Endothelial cell (in vitro differentiated cells): ENCODE measurements at regions not wholly inside any gene's neighbourhood (a gene's known extent, or its start where the extent isn't known, plus 50 kb on each side); places are given as distances from the start of the nearest gene placed in this dataset.

Source experiments
- DNase-seq: peaks from one replicate; pipeline ENCODE4 v3.0.0; 2021; ENCODE audit warnings: low spot score
- H3K27ac Mint-ChIP-seq: one replicate; pipeline ENCODE4 v1.8.0; 2021; ENCODE audit warnings: mixed read lengths, inconsistent platforms; ENCODE audit not compliant: unreplicated experiment
- H3K27me3 Mint-ChIP-seq: one replicate; pipeline ENCODE4 v1.8.0; 2021; ENCODE audit warnings: mild to moderate bottlenecking, moderate library complexity, mixed read lengths, inconsistent platforms; ENCODE audit not compliant: unreplicated experiment
- H3K36me3 Mint-ChIP-seq: one replicate; pipeline ENCODE4 v1.8.0; 2021; ENCODE audit warnings: mild to moderate bottlenecking, low read depth, mixed read lengths, inconsistent platforms; ENCODE audit not compliant: unreplicated experiment
- H3K4me1 Mint-ChIP-seq: one replicate; pipeline ENCODE4 v1.8.0; 2021; ENCODE audit warnings: mild to moderate bottlenecking, mixed read lengths, inconsistent platforms; ENCODE audit not compliant: unreplicated experiment
- H3K4me3 Mint-ChIP-seq: one replicate; pipeline ENCODE4 v1.8.0; 2021; ENCODE audit warnings: mild to moderate bottlenecking, mixed read lengths, inconsistent platforms; ENCODE audit not compliant: unreplicated experiment
- H3K9me3 Mint-ChIP-seq: one replicate; pipeline ENCODE4 v1.8.0; 2021; ENCODE audit warnings: mixed read lengths, inconsistent platforms; ENCODE audit not compliant: unreplicated experiment
- TF ChIP-seq, protein P1 (sequence below): fragments of 200-600 bp; sonication (generic); IDR thresholded peaks from one replicate; pipeline ENCODE4 v1.5.0; 2021; ENCODE audit warnings: antibody characterized with exemption; ENCODE audit not compliant: unreplicated experiment

DNA sequence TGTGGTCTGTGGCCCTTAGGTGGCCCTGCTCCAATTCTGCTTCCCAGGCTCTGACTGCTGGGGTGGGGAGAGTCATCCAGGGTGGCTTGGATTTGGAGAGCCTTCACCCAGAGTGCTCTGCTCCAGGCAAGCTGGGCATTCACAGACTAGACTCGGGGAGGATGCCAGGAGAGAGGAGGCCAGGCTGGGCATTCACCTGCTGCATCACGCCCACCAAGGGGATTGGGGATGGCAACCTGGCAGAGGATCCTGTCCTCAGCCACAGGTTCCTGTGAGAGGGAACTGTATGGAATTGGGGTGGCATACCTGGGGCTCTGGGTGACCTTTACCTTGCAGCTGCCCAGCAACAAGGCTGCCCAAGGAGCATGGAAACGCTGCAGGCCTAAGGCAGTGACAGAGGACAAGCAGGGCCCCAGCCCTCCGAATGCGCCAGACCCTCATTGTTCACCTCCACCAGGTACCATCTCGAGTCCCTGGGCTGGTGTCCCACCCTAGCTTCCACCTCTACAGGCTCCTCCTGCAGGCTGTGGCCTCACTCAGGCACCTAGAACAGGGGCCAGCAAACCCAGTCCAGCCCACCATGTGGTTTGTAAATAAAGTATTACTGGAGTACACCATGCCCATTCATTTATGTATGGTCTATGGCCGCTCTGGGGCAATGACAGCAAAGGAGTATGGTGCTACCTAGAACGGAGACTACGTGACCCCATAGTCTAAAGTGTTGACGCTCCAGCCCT is 255.3 kb upstream of the RAB6C start:
- Mint-ChIP-seq H3K4me3 (no peak overlapping the region), H3K27me3 (peaks cover 16% of the 10 kb centered on the region), H3K27ac (no peak overlapping the region), H3K36me3 (no peaks in the 10 kb centered on the region), H3K4me1 (no peaks in the 10 kb centered on the region), H3K9me3 (no peaks in the 10 kb centered on the region)
- no peak for DNase-seq
- TF ChIP-seq, protein P1, sequence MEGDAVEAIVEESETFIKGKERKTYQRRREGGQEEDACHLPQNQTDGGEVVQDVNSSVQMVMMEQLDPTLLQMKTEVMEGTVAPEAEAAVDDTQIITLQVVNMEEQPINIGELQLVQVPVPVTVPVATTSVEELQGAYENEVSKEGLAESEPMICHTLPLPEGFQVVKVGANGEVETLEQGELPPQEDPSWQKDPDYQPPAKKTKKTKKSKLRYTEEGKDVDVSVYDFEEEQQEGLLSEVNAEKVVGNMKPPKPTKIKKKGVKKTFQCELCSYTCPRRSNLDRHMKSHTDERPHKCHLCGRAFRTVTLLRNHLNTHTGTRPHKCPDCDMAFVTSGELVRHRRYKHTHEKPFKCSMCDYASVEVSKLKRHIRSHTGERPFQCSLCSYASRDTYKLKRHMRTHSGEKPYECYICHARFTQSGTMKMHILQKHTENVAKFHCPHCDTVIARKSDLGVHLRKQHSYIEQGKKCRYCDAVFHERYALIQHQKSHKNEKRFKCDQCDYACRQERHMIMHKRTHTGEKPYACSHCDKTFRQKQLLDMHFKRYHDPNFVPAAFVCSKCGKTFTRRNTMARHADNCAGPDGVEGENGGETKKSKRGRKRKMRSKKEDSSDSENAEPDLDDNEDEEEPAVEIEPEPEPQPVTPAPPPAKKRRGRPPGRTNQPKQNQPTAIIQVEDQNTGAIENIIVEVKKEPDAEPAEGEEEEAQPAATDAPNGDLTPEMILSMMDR, result no peak

GRCh38 chr2:129726216-129726615 is 253.2 kb upstream of the RAB6C start:
- H3K4me3 Mint-ChIP-seq, result no peak overlapping the region
- TF ChIP-seq, protein P1, result no peak
- no peaks in the 10 kb centered on the region for H3K4me1 Mint-ChIP-seq
- no peaks in the 10 kb centered on the region for H3K9me3 Mint-ChIP-seq
- no peaks in the 10 kb centered on the region for H3K36me3 Mint-ChIP-seq
- no peak overlapping the region for H3K27ac Mint-ChIP-seq
- no peak for DNase-seq
- H3K27me3 Mint-ChIP-seq, result peaks cover 16% of the 10 kb centered on the region

- peaks cover 14% of the 10 kb centered on the region for H3K27me3 Mint-ChIP-seq
- TF ChIP-seq, protein P1, result no peak
- no peaks in the 10 kb centered on the region for H3K4me1 Mint-ChIP-seq
- H3K9me3 Mint-ChIP-seq, result no peaks in the 10 kb centered on the region
- H3K4me3 Mint-ChIP-seq, result no peak overlapping the region
- no peak overlapping the region for H3K27ac Mint-ChIP-seq
- H3K36me3 Mint-ChIP-seq, result no peaks in the 10 kb centered on the region
- no peak for DNase-seq
These were observed 252.2 kb upstream of the RAB6C start for GRCh38 chr2:129727286-129727685.

DNA sequence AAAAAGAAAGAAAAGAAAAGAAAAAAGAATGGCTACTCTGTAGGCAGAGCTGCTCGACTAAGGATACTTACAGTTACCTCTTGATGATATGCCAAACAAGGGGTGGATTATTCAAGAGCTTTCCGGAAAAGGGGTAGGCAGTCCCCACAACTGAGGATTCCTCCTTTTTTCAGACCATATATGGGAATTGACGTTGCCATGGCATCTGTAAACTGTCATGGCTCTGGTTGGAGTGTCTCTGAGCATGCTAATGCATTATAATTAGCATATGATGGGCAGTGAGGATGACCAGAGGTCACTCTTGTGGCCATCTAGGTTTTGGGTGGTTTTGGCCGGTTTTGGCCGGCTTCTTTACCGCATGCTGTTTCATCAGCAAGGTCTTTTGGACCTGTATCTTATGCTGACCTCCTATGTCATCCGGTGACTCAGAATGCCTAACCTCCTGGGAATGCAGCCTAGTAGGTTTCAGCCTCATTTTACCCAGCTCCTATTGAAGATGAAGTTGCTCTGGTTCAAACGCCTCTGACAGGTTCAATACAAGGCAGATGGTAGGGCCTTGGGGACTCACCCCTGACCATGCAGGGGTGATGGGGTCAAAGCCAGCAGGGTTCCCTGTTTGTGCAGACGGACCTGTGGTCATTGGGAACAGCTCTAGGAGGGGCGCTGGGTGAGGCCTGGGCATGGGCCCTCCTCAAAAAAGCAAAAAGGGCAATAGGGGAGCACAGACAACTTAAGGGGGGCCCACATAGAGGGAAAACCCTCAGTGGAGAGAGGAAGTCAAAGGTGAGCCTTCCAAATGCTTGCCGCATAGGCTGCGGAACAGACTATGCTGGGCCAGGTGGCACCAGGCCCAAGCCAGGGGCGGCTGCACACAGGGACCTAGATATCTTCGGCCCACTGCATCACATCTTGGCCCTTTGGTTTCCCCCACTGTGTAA is 251.2 kb upstream of the RAB6C start:
- DNase-seq, result no peak
- Mint-ChIP-seq H3K9me3 (no peaks in the 10 kb centered on the region), H3K27me3 (peaks cover 14% of the 10 kb centered on the region), H3K36me3 (no peaks in the 10 kb centered on the region), H3K27ac (no peak overlapping the region), H3K4me3 (no peak overlapping the region), H3K4me1 (no peaks in the 10 kb centered on the region)
- TF ChIP-seq, protein P1, result no peak

DNA sequence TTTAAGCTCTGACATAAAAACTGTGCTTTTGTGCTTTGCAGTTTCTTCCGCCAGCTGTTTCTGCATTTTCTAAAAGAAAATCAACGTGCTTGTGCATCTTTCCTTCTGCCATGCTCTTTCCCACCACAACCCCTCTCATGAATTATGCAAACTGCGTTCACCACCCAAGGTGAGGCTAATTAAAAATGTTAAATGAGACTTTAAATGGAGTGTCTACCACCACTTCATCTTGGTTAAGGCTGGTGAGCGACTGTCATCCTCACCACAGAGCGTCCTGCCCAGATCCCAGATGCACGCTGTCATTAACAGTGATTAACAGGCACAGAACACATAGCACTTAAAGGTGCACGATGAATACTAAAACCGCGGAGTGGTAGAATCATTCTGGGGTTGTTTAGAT is 250.5 kb upstream of the RAB6C start:
- no peaks in the 10 kb centered on the region for H3K4me1 Mint-ChIP-seq
- TF ChIP-seq, protein P1, result no peak

More for the DNA sequence above, 250.5 kb upstream of the RAB6C start:
- Mint-ChIP-seq H3K9me3 (no peaks in the 10 kb centered on the region), H3K36me3 (no peaks in the 10 kb centered on the region), H3K27ac (no peak overlapping the region), H3K4me3 (no peak overlapping the region), H3K27me3 (peaks cover 14% of the 10 kb centered on the region)
- no peak for DNase-seq
